Activated CD4-positive, alpha-beta memory T cell treated with anti-CD3 and anti-CD28 coated beads, Interleukin-2, amount 10 ng/mL, durations not matched to agents 7 days and 5 days (primary cell): ENCODE measurements at regions not wholly inside any gene's neighbourhood (a gene's known extent, or its start where the extent isn't known, plus 50 kb on each side); places are given as distances from the start of the nearest gene placed in this dataset.

Experiments used
- CTCF ChIA-PET: fragments of 350-600 bp; sonication (Branson Sonifier 250); formaldehyde crosslinking; loops from one replicate; lab custom pipeline; 2021; ENCODE audit warnings: antibody characterized with exemption, inconsistent platforms; lab: Charles Lee
- POLR2A ChIA-PET: fragments of 350-600 bp; sonication (Branson Sonifier 250); formaldehyde crosslinking; loops from one replicate; lab custom pipeline; 2021; ENCODE audit warnings: antibody characterized with exemption; lab: Charles Lee
- DNase-seq: peaks from one replicate; pipeline ENCODE4 v3.0.0-alpha.2; 2020
- H3K27ac Mint-ChIP-seq: one replicate; pipeline ENCODE4 v1.8.0; 2021; ENCODE audit warnings: mild to moderate bottlenecking, mixed read lengths
- H3K27me3 Mint-ChIP-seq: one replicate; pipeline ENCODE4 v1.8.0; 2021; ENCODE audit warnings: mixed read lengths
- H3K36me3 Mint-ChIP-seq: one replicate; pipeline ENCODE4 v1.8.0; 2021; ENCODE audit warnings: low read depth, mixed read lengths
- H3K4me1 Mint-ChIP-seq: one replicate; pipeline ENCODE4 v1.8.0; 2021; ENCODE audit warnings: mixed read lengths
- H3K4me3 Mint-ChIP-seq: one replicate; pipeline ENCODE4 v1.8.0; 2021; ENCODE audit warnings: mild to moderate bottlenecking, mixed read lengths
- H3K9me3 Mint-ChIP-seq: one replicate; pipeline ENCODE4 v1.8.0; 2021; ENCODE audit warnings: mixed read lengths

DNA sequence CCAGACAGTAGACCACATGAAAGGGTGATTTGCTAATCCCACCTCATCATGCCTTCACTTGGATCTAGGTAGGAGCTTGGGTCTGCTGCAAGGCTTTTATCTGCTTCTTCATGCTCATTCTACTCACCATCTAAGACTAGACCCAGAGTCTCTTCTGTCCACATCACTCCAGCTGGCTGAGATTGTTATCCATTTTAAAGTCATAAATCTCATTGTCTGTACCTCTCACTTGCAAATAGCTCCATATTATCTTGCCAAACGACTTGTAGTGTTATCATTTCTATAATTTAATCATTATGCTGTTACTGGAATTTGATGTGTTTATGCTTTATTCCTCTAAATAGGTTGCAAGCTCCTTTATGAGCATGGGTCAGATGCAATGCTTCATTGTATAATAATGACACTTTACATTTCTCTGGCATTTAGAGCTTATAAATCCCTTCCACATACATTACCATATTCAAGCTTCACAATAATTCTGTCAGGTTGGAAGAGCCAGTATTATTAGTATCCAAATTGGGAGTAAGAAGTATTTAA, 254.2 kb upstream of the SORL1-AS1 start:
- no peaks in the 10 kb centered on the region for H3K27me3 Mint-ChIP-seq
- H3K27ac Mint-ChIP-seq: no peak overlapping the region
- no peak overlapping the region for H3K4me3 Mint-ChIP-seq
- H3K36me3 Mint-ChIP-seq: no peaks in the 10 kb centered on the region
- CTCF ChIA-PET: no interaction called here
- DNase-seq: no peak
- POLR2A ChIA-PET: no interaction called here
- H3K4me1 Mint-ChIP-seq: no peaks in the 10 kb centered on the region
- H3K9me3 Mint-ChIP-seq: no peaks in the 10 kb centered on the region

DNA sequence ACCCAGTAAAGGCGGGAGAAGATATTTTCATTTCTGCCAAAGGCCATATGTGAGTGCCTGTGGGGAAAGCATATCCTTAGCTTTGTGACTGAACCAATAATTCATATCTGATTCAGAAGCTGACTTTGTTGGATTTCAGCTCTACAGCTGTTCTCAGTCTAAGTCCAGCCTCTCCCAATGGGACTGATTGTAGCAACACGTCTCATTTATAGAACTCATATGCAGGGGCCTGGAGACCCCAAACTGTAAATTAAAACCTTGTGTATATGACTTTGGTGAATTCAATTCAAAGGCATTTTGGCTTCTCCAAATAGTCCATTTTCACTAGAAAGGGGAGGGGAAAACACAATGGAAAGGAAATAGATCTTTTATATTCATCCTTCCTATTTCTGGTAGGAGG, 250.4 kb upstream of the SORL1-AS1 start:
- H3K4me1 Mint-ChIP-seq: no peaks in the 10 kb centered on the region
- ChIA-PET CTCF (no interaction called here), POLR2A (no interaction called here)
- no peak overlapping the region for H3K27ac Mint-ChIP-seq
- peaks cover 6% of the 10 kb centered on the region for H3K27me3 Mint-ChIP-seq
- H3K36me3 Mint-ChIP-seq: no peaks in the 10 kb centered on the region
- H3K4me3 Mint-ChIP-seq: no peak overlapping the region
- no peaks in the 10 kb centered on the region for H3K9me3 Mint-ChIP-seq
- no peak for DNase-seq

DNA sequence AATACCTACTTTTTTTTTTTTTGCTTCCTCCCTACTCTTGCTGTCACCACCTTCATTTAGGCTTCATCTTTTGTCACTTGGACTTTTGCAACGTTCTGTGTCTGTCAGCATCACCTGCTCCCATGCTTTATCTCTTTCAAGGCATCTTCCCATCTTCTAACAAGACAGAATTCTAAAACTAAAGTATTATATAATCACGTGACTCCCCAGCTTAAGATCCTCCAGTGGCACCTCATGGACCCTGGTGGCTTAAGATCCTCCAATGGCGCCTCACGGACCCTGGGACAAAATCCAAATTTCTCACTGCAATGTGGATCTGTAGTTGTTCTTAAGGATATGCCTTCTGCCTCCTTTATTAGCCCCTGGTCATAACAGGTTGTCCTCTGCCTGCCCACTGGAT, 248.2 kb upstream of the SORL1-AS1 start:
- Mint-ChIP-seq H3K27me3 (peaks cover 6% of the 10 kb centered on the region), H3K27ac (no peak overlapping the region), H3K4me3 (no peak overlapping the region), H3K36me3 (no peaks in the 10 kb centered on the region), H3K4me1 (no peaks in the 10 kb centered on the region), H3K9me3 (no peaks in the 10 kb centered on the region)
- ChIA-PET CTCF (no interaction called here), POLR2A (no interaction called here)
- no peak for DNase-seq

DNA sequence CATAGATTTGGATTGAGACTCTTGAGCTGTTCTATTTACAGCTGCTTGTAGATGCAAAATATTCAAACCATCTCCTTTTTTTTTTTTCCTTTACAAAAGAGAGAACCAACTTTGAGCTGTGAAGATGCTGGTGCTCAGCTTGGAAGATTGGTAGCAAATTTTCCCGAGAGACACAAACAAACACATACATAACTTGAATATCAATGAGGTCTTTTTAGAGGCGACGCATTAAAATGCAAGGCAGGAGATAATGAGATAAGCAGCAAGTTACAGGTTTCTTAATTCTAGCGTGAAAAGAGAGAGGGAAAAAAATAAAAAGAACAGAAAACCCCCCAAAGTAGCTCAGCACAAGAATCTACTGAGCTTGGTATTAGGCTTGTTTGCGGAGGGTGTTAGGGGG, 247.0 kb upstream of the SORL1-AS1 start:
- no peak for DNase-seq
- H3K4me1 Mint-ChIP-seq: no peaks in the 10 kb centered on the region
- H3K27ac Mint-ChIP-seq: no peak overlapping the region
- H3K27me3 Mint-ChIP-seq: peaks cover 6% of the 10 kb centered on the region
- H3K4me3 Mint-ChIP-seq: no peak overlapping the region
- H3K9me3 Mint-ChIP-seq: no peaks in the 10 kb centered on the region
- POLR2A ChIA-PET: no interaction called here
- CTCF ChIA-PET: no interaction called here
- H3K36me3 Mint-ChIP-seq: no peaks in the 10 kb centered on the region

DNA sequence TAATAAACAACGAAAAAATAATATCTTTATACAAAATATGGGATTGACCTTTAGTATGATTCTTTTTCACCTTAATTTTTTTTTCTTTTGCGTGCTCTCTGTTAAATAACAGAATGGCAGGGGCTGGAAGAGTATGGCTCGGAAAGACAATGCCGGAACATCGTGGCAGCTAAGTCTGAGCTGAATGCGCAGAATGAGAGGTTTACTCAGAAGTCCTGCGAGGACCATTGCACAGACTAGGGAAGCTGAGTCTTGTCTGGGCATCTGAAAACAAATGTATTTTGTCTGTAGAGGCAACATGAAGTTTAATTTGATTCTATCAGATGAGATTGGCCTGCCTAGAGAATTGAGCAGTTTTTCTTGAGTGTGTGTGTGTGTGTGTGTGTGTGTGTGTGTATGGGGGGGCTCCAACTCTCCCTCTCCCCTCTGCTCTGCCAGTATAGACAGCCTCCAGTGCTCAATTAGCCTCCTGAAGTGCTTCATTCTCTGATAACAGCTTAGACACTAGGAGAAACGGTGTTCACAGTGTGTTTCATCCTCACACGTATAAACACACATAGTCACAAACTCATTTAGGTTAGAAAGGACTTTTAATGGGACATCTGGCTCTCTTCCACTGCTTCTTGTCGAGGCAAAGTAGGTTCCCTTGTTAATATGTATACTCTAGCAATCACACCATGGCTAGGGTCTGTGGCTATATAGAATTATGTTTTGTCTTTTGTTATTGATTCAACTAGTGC, 244.3 kb upstream of the SORL1-AS1 start:
- Mint-ChIP-seq H3K4me1 (no peaks in the 10 kb centered on the region), H3K27ac (no peak overlapping the region), H3K36me3 (no peaks in the 10 kb centered on the region), H3K4me3 (no peak overlapping the region), H3K9me3 (no peaks in the 10 kb centered on the region), H3K27me3 (peaks cover 6% of the 10 kb centered on the region)
- no peak for DNase-seq
- POLR2A ChIA-PET: no interaction called here
- CTCF ChIA-PET: interaction anchor here (1.0 kb wide), 1 partner anchor 12 kb away, joined by 3 read pairs; no protein-coding TSS in a partner anchor

DNA sequence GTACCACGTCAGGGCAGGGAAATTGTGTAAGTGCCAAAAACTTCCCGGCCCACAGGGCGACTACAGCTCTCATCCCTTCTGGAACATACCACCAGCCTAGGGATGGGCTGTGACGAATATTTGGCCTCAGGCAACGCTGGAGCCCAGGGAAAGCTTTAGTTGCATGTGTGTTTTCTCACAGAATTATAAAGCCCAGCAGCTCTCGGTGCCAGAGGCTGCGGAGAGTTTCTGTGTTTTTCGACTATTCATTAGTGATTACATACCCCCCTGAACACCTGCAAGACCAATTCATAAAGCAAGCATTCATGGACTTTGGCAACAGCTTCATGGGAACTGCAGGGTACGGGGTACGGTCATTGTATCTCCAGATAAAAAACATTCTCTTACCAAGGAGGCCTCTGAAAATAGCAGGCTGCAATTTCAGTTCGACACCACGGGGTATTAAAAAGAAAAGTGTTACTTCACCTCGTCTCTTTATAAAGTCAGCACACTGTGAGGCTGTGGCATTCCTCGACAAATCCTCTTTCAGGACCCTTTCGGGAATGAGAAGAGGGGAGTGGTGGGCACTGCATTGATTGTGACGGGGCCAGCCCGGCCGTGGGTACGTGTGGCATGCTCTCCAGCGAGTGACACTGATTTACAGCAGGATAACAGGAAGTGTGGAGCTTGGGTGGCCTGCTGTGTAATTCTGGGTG, 243.6 kb upstream of the SORL1-AS1 start:
- H3K4me3 Mint-ChIP-seq: no peak overlapping the region
- ChIA-PET POLR2A (no interaction called here), CTCF (no interaction called here)
- H3K4me1 Mint-ChIP-seq: no peaks in the 10 kb centered on the region
- no peak for DNase-seq
- no peak overlapping the region for H3K27ac Mint-ChIP-seq
- H3K9me3 Mint-ChIP-seq: no peaks in the 10 kb centered on the region
- peaks cover 6% of the 10 kb centered on the region for H3K27me3 Mint-ChIP-seq
- no peaks in the 10 kb centered on the region for H3K36me3 Mint-ChIP-seq

DNA sequence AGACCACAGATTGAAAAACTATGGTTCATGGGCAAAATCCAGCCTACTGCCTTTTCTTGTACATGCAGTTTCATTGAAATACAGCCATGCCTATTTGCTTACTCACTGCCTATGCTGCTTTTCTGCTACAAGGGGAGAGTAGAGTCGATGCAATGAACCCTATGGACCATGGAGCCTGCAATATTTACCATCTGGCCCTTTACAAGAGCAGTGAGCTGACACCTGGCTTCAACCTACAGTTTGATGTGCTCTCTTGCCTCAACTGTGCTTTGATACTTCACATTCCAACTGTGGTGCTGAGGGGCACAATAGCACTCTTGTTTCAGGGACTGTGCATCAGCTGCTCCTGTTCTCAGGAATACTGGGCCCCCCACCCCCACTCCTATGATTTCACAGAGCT, 239.5 kb upstream of the SORL1-AS1 start:
- peaks cover 2% of the 10 kb centered on the region for H3K27me3 Mint-ChIP-seq
- no peaks in the 10 kb centered on the region for H3K4me1 Mint-ChIP-seq
- no peak for DNase-seq
- CTCF ChIA-PET: no interaction called here
- H3K9me3 Mint-ChIP-seq: no peaks in the 10 kb centered on the region
- H3K36me3 Mint-ChIP-seq: no peaks in the 10 kb centered on the region
- H3K4me3 Mint-ChIP-seq: no peak overlapping the region
- POLR2A ChIA-PET: no interaction called here
- no peak overlapping the region for H3K27ac Mint-ChIP-seq

DNA sequence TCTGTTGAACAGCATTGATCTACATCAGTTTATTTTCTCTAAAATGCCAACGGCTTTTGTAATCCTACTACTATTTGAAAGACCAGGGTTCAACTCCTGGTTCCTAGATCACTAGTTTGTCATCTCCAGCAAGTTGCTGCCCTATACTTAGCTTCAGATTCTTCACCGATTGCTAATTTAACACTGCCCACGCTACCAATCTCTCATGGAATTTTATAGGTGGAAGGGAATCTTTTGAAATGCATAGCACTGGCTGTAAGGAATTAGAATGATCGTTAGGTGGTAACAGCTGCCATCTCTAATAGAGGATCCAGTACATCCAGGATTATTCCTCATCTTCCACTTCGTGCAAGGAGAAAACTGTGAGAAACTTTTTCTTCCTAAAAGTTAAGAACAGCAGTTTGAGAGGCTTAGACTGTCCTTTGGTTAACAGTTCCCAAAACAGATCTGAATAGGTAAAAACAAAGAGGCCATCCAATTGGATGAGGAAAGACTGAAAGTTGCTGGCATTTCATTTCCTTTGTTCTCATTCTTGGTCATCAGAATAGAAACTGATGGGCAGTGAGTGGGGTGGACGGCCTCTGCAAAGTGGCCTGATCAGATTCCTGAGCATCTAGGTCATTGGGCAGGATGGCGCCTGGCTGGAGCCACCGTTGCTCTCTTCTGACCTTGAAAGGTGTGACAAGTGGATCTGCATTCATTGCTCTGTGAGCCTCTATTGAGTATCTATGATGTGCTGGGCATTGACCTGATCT, 236.3 kb upstream of the SORL1-AS1 start:
- CTCF ChIA-PET: no interaction called here
- Mint-ChIP-seq H3K27ac (no peak overlapping the region), H3K4me3 (no peak overlapping the region), H3K4me1 (no peaks in the 10 kb centered on the region), H3K9me3 (no peaks in the 10 kb centered on the region), H3K27me3 (peaks cover 2% of the 10 kb centered on the region), H3K36me3 (no peaks in the 10 kb centered on the region)
- DNase-seq: no peak
- POLR2A ChIA-PET: no interaction called here

DNA sequence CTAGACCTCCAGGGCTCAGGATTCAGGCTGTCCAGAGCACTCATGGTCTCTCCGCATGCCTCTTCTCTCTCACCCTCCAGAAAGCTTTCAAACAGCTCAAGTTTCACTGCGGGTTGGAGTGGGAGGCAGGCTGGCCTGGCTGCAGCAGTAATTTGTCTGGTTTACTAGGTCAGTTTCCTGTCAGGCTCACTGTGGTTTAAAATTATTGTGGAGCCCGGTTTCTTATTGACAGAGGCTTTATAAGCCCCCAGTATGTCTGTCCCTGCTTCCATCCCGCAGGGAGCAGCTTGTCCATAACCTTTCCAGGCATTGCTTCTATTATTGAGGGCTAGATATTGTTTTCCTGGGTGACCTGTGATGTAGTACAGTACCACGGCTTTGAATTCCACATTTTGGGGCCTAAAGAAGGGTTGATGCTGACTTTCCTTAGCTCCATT, 235.3 kb upstream of the SORL1-AS1 start:
- Mint-ChIP-seq H3K4me3 (no peak overlapping the region), H3K36me3 (no peaks in the 10 kb centered on the region), H3K27ac (no peak overlapping the region), H3K9me3 (no peaks in the 10 kb centered on the region), H3K27me3 (peaks cover 2% of the 10 kb centered on the region), H3K4me1 (no peaks in the 10 kb centered on the region)
- CTCF ChIA-PET: no interaction called here
- DNase-seq: no peak
- POLR2A ChIA-PET: no interaction called here

DNA sequence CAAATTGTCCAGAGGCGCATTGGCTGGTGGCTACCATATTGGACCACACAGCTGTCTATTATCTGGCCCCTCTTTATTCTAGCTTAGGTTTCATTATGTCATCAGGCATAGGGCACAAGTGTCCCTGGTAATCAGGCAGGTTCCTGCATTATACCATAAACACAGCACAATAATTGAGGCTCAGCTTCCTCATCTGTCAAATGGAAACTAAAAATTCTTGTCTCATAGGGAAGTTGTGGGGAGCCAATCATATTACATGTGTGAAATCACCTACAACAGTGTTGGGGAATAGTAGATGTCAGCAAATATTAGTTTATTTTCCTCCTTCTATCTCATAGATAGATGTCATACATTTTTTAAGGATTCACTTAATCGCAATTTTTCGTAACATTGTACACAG, 231.0 kb upstream of the SORL1-AS1 start:
- Mint-ChIP-seq H3K9me3 (no peaks in the 10 kb centered on the region), H3K36me3 (no peaks in the 10 kb centered on the region)

More for the DNA sequence above, 231.0 kb upstream of the SORL1-AS1 start:
- no peak for DNase-seq
- H3K27me3 Mint-ChIP-seq: no peaks in the 10 kb centered on the region
- no peak overlapping the region for H3K27ac Mint-ChIP-seq
- ChIA-PET POLR2A (no interaction called here), CTCF (no interaction called here)
- H3K4me1 Mint-ChIP-seq: no peaks in the 10 kb centered on the region
- H3K4me3 Mint-ChIP-seq: no peak overlapping the region
